Activated naive CD8-positive, alpha-beta T cell treated with anti-CD3 and anti-CD28 coated beads, Interleukin-2, amount 50 U/mL, for 16 hours (primary cell): ENCODE measurements at regions not wholly inside any gene's neighbourhood (a gene's known extent, or its start where the extent isn't known, plus 50 kb on each side); places are given as distances from the start of the nearest gene placed in this dataset.

Source experiments
- DNase-seq: peaks from one replicate; pipeline ENCODE4 v3.0.0-alpha.2; 2020; ENCODE audit warnings: low read depth, low spot score

GRCh38 chrX:39629001-39629400, 468.8 kb downstream of the BCOR start:
- no peak for DNase-seq

- DNase-seq = no peak
Measured at GRCh38 chrX:39630344-39630743, 467.4 kb downstream of the BCOR start.

- no peak for DNase-seq
Measured at GRCh38 chrX:39631276-39632229, 466.2 kb downstream of the BCOR start.

GRCh38 chrX:39633293-39633692, 464.5 kb downstream of the BCOR start:
- no peak for DNase-seq

- no peak for DNase-seq
Measured at GRCh38 chrX:39636481-39636880, 461.3 kb downstream of the BCOR start.

- DNase-seq = no peak
Measured at GRCh38 chrX:39638526-39638925, 459.2 kb downstream of the BCOR start.

- DNase-seq = no peak
Measured at GRCh38 chrX:39639871-39640270, 457.9 kb downstream of the BCOR start.

- no peak for DNase-seq
Measured at GRCh38 chrX:39640866-39641265, 456.9 kb downstream of the BCOR start.

GRCh38 chrX:39642071-39642470, 455.7 kb downstream of the BCOR start:
- no peak for DNase-seq

- DNase-seq = no peak
Measured at GRCh38 chrX:39643550-39643949, 454.2 kb downstream of the BCOR start.

GRCh38 chrX:39645178-39645895, 452.4 kb downstream of the BCOR start:
- no peak for DNase-seq

- DNase-seq = no peak
Measured at GRCh38 chrX:39648548-39649254, 449.1 kb downstream of the BCOR start.

- DNase-seq = no peak
Measured at GRCh38 chrX:39650768-39651347, 446.9 kb downstream of the BCOR start.

- DNase-seq = no peak
Measured at GRCh38 chrX:39652336-39652735, 445.4 kb downstream of the BCOR start.

GRCh38 chrX:39653691-39654090, 444.1 kb downstream of the BCOR start:
- no peak for DNase-seq

- DNase-seq = no peak
Measured at GRCh38 chrX:39654183-39654925, 443.4 kb downstream of the BCOR start.

- DNase-seq = no peak
Measured at GRCh38 chrX:39654952-39655351, 442.8 kb downstream of the BCOR start.

- DNase-seq = no peak
Measured at GRCh38 chrX:39661116-39661907, 436.4 kb downstream of the BCOR start.

- no peak for DNase-seq
Measured at GRCh38 chrX:39665830-39666518, 431.8 kb downstream of the BCOR start.

GRCh38 chrX:39667191-39667590, 430.6 kb downstream of the BCOR start:
- no peak for DNase-seq
